SHP77 (cell line): ENCODE measurements at regions not wholly inside any gene's neighbourhood (a gene's known extent, or its start where the extent isn't known, plus 50 kb on each side); places are given as distances from the start of the nearest gene placed in this dataset.
"Not testable (repeated sequence)": the region's sequence is repeated elsewhere in the genome, so short reads cannot be mapped to it uniquely, and the experiment has no call there.

Experiments
- DNase-seq, 2 experiments: peaks; one replicate each; lab custom pipeline; 2025; lab: John Stamatoyannopoulos, UW

DNA sequence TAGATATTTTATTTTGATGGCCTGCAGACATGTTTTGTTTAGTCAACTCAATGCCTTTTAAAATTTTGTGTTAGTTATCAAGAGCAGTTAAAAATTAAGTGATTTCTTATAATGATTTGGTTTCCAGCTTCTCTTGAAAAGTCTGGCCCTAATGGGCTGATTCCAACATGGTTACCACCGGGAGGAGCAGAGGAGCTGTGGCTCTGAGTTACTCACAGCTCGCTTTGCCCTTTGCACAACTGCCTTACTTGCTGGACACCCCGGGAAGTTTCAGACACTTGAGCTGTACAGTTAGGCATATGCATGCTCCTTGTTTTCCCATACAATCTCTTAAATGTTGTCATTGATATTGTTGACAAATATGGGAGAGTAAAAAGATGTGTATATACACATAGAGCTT lies 173.1 kb upstream of the MMS22L start:
- no peak for DNase-seq

DNA sequence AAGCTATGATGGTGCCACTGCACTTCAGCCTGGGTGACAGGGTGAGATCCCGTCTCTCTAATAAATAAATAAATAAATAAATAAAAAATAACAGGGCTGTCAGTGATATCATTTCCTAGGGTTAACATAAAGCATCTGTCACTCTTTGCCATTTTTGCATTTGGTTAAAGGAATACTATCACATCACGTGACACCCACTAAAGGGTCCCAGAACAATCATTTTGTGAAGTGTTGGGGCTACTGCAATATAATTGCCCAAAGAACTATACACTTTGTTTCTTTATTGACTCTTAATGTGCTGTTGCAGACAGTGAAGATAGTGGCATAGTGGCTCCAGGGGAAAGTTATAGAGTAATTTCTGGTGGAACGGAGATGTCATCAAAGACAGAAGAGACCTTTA lies 176.5 kb upstream of the MMS22L start:
- DNase-seq, result no peak

DNA sequence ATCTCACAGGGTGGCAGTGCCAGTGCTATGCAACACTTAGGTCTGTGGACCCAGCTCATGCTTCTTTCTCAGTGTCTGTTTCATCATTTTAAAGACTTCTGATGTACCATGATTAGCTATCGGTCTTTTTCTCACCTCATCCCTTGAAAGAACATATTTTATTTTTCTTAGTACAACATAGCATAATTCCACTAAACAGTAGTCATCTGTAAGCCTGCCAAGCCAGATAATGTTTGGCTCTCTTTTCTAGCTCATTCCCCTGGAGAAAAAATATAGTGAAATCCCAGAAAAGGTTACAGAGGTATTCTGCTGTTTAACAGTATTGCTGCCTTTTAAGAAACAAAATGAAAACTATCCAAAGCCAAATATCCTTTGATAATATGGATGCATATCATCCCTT lies 177.0 kb upstream of the MMS22L start:
- DNase-seq, result no peak

- DNase-seq, result no peak
These were observed 177.5 kb upstream of the MMS22L start for GRCh38 chr6:97460394-97461080.

- no peak for DNase-seq
These were observed 178.2 kb upstream of the MMS22L start for GRCh38 chr6:97461218-97461617.

DNA sequence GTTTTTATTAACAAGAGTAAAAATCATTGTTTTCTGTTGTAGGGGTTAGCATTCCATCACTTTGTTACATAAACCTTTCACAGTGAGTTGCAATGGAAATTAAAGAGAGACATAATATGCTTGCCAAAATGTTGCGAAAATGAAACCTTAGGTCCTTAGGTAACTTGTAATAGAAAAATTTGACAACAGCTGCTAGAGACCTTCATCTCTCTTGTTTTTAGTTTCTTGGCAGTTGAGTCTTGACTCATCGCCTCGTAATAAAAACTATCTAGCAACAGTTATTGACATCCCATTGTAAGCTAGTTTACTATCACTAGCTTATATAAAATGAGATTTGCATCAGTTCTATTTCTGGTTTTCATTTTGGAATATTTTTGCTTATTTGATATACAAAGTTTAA lies 179.0 kb upstream of the MMS22L start:
- no peak for DNase-seq

GRCh38 chr6:97462938-97463598 lies 180.1 kb upstream of the MMS22L start:
- DNase-seq, result no peak

GRCh38 chr6:97465877-97466561 lies 183.0 kb upstream of the MMS22L start:
- no peak for DNase-seq

DNA sequence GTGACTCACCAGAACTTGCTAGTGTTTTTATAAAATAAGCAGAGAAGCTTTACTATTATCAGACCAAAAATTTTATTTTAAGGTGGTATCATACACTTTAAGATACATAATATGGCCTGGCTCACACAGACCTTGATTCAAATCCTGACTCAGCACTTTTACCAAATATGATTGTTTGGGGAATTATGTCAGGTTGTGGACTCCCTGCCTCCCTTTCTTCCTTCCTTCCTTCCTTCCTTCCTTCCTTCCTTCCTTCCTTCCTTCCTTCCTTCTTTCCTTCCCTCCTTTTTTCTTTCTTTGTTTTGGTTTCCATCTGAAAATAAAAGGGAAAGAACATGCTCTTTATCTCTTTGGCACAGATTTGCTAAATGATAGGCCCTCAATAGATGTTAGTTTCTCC lies 186.0 kb upstream of the MMS22L start:
- no peak for DNase-seq

- DNase-seq, result no peak
These were observed 186.4 kb upstream of the MMS22L start for GRCh38 chr6:97469451-97469850.

- no peak for DNase-seq
These were observed 187.3 kb upstream of the MMS22L start for GRCh38 chr6:97470322-97470721.

DNA sequence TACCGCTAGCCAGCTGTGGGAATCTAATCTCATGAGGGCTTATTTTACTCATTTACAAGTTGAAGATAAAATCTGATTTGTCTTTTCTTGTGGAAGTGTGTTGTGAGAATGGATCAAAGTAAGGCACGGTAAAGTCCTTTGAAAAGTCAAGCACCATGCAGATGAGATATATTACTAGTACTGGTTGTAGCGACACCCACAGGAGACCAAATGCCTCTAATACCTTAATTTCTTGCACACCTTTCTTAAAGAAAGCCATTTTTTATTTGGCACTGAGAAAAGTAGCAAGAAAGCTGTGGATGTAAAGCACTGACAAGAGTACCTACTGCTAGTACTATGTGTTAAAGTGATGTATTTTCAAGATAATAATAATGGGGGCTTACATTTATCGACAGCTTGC lies 191.0 kb upstream of the MMS22L start:
- DNase-seq, result no peak

DNA sequence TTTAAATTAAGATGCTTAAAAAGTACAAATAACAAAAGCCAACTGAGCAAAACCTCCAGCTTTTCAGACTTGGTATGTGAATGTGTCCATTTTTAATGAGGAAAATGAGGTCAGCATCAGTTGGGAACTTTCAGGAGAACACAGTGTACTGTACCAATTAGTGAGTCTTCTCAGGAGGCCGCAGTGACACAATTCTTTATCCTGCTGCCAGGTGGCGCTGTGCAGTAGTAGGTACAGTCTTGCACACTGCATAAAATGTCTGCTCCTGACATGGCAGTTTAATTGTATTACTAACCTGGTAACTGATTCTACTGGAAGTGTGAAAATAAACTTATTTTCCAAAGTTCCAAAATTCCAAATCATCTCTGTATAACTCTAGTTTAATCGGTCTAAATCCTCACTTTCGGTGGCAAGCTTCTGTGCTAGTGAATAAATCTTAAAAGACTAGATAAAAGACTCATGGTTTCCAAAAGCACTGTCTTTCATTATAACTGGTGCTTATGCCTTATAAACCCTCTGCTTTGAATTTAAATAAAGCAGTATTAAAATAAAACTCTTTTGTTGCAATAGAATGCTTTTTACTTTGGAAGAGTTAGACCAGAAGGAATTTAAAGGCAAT lies 214.8 kb upstream of the MMS22L start:
- peak; percentile 62 to 64 for DNase-seq

DNA sequence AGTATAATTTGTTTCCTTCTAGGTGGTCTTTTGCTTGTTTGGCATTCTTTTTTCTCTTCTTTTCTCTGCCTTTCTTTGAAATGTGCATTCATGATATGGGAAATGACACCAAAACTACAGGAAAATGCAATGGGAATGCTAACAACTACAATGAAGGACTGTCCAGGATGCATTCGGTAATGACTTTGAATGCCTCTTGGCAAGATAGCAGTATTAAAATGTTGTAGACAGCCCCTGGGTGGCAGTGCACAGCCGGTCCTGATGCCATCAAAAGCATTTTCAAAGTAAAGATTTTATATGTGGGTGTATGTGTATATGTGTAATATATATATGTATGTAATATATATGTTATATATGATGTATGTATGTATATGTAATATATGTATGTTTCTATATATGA lies 218.8 kb upstream of the MMS22L start:
- DNase-seq, result no peak

DNA sequence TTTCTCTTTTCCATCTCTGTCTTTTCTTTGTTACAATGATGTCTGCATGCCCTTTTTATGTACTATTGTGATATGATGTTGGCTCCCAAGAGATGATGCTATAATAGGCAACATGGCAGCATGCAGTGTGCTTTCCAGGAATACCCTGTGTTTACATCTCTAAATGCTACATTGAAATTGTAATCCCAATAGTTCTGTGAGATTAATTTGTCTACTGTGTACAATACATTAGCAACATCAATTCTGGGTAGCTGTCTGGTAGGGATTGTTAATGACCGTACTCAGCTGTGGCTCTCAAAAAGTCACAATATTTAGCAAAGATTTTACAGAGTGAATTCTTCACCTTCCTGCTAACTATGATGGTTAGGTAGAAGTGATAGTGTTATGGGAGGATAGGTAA lies 225.6 kb upstream of the MMS22L start:
- no peak for DNase-seq

GRCh38 chr6:97513260-97513659 lies 230.2 kb upstream of the MMS22L start:
- not testable (repeated sequence) for DNase-seq

DNA sequence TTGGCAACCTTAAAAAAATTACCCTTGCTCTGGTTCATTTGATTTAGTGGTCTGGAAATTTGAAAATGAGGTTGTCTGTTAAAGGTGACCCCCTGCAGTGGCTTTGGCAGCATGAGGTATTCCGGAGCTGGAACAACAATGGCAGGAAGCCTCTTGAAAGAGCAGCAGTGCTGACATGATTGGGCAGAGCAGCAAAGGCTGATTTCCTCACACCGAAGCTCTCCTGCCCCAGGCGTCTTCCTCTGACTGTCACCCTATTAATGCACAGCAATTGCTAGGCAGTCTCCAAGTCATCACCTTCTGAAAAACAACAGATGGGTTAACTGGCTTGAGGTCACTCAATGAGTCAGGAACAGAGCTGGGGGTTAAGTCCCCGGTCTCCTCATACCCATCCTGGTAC lies 241.8 kb upstream of the MMS22L start:
- DNase-seq, result no peak

GRCh38 chr6:97535800-97536199 lies 252.8 kb upstream of the MMS22L start:
- DNase-seq, result no peak

- DNase-seq, result no peak
These were observed 265.3 kb upstream of the MMS22L start for GRCh38 chr6:97548354-97548753.

GRCh38 chr6:97557355-97557754 lies 274.3 kb upstream of the MMS22L start:
- DNase-seq, result no peak

GRCh38 chr6:97563529-97563928 lies 280.5 kb upstream of the MMS22L start:
- peak in 1 of 2 experiments; percentile 6 for DNase-seq

DNA sequence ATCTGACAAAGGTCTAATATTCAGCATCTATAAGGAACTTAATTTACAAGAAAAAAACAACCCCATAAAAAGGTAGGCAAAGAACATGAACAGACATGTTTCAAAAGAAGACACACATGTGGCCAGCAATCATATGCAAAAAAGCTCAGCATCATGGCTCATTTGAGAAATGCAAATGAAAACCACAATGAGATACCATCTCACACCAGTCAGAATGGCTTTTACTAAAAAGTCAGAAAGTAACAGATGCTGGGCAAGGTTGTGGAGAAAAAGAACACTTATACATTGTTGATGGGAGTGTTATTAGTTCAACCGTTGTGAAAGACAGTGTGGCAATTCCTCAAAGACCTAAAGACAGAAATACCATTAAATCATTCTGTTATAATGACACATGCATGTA lies 289.9 kb upstream of the MMS22L start:
- DNase-seq, result no peak

- DNase-seq, result peak in 1 of 2 experiments; percentile 1
These were observed 303.3 kb upstream of the MMS22L start for GRCh38 chr6:97586344-97586743.
